ENCODE measurements at regions not wholly inside any gene's neighbourhood (a gene's known extent, or its start where the extent isn't known, plus 50 kb on each side); places are given as distances from the start of the nearest gene placed in this dataset.

DNA sequence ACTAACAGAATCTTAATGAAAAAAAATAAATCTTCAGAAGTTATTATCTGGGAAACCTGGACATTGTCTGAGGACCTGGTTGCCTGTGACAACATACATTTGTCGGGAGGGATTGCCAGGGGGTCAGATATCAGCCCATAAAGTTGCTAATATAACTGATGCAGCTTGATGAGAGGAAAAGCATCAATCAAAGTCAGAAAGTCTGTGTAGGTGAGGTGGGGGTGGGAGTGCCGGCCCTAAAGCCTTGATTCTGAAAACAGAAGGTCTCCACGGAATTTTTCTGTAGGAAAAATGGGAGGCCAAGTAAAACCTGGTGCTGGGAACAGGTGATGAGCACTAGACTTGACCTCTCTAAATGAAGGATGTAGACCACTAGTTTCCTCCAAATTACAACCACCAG is 281.8 kb downstream of the FGFR2 start:
- no peaks in the 10 kb centered on the region for H3F3A ChIP-seq (ENCODE audit: insufficient read depth, low read length, poor library complexity, severe bottlenecking)
- TF ChIP-seq POLR2AphosphoS5 (IDR thresholded peaks at IDR 0.05) (no peak), RAD21 (conservative IDR thresholded peaks at IDR 0.05) (no peak), SMC3 (conservative IDR thresholded peaks at IDR 0.05; ENCODE audit: poor library complexity) (no peak), TAF1 (IDR thresholded peaks at IDR 0.05; ENCODE audit: low read depth) (no peak), EZH2 (IDR thresholded peaks at IDR 0.05; ENCODE audit: borderline replicate concordance, insufficient read depth, low read length, poor library complexity, severe bottlenecking) (no peak), MXI1 (conservative IDR thresholded peaks at IDR 0.05; ENCODE audit: poor library complexity, severe bottlenecking) (no peak), EP300 (conservative IDR thresholded peaks at IDR 0.05; ENCODE audit: poor library complexity, severe bottlenecking) (no peak)
- TF ChIP-seq, protein P1, sequence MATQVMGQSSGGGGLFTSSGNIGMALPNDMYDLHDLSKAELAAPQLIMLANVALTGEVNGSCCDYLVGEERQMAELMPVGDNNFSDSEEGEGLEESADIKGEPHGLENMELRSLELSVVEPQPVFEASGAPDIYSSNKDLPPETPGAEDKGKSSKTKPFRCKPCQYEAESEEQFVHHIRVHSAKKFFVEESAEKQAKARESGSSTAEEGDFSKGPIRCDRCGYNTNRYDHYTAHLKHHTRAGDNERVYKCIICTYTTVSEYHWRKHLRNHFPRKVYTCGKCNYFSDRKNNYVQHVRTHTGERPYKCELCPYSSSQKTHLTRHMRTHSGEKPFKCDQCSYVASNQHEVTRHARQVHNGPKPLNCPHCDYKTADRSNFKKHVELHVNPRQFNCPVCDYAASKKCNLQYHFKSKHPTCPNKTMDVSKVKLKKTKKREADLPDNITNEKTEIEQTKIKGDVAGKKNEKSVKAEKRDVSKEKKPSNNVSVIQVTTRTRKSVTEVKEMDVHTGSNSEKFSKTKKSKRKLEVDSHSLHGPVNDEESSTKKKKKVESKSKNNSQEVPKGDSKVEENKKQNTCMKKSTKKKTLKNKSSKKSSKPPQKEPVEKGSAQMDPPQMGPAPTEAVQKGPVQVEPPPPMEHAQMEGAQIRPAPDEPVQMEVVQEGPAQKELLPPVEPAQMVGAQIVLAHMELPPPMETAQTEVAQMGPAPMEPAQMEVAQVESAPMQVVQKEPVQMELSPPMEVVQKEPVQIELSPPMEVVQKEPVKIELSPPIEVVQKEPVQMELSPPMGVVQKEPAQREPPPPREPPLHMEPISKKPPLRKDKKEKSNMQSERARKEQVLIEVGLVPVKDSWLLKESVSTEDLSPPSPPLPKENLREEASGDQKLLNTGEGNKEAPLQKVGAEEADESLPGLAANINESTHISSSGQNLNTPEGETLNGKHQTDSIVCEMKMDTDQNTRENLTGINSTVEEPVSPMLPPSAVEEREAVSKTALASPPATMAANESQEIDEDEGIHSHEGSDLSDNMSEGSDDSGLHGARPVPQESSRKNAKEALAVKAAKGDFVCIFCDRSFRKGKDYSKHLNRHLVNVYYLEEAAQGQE (IDR thresholded peaks at IDR 0.05; ENCODE audit: borderline replicate concordance): no peak
- TF ChIP-seq, protein P2, sequence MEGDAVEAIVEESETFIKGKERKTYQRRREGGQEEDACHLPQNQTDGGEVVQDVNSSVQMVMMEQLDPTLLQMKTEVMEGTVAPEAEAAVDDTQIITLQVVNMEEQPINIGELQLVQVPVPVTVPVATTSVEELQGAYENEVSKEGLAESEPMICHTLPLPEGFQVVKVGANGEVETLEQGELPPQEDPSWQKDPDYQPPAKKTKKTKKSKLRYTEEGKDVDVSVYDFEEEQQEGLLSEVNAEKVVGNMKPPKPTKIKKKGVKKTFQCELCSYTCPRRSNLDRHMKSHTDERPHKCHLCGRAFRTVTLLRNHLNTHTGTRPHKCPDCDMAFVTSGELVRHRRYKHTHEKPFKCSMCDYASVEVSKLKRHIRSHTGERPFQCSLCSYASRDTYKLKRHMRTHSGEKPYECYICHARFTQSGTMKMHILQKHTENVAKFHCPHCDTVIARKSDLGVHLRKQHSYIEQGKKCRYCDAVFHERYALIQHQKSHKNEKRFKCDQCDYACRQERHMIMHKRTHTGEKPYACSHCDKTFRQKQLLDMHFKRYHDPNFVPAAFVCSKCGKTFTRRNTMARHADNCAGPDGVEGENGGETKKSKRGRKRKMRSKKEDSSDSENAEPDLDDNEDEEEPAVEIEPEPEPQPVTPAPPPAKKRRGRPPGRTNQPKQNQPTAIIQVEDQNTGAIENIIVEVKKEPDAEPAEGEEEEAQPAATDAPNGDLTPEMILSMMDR (IDR thresholded peaks at IDR 0.05; ENCODE audit: poor library complexity, severe bottlenecking): no peak
- no peaks in the 10 kb centered on the region for H3K9me3 ChIP-seq (ENCODE audit: low read length)
- H3K9me2 ChIP-seq (ENCODE audit: insufficient read depth, low read length): no peaks in the 10 kb centered on the region
- H4K20me1 ChIP-seq (ENCODE audit: insufficient read depth): no peaks in the 10 kb centered on the region
- no peak overlapping the region for H3K4me3 ChIP-seq (ENCODE audit: low read length)
- no peak overlapping the region for H3K27ac ChIP-seq (ENCODE audit: low read length)
- H3K36me3 ChIP-seq (ENCODE audit: insufficient read depth, low read length): no peaks in the 10 kb centered on the region
- peaks cover 8% of the 10 kb centered on the region for H3K27me3 ChIP-seq (ENCODE audit: insufficient read depth, low read depth, low read length)
- no peak overlapping the region for H3K9ac ChIP-seq (ENCODE audit: low read length)
- H3K79me2 ChIP-seq (replicated peaks; ENCODE audit: insufficient read depth, low read length): no peaks in the 10 kb centered on the region
- H3K4me2 ChIP-seq (ENCODE audit: low read length): no peak overlapping the region
- H2AFZ ChIP-seq (ENCODE audit: low read depth, low read length): no peak overlapping the region

DNA sequence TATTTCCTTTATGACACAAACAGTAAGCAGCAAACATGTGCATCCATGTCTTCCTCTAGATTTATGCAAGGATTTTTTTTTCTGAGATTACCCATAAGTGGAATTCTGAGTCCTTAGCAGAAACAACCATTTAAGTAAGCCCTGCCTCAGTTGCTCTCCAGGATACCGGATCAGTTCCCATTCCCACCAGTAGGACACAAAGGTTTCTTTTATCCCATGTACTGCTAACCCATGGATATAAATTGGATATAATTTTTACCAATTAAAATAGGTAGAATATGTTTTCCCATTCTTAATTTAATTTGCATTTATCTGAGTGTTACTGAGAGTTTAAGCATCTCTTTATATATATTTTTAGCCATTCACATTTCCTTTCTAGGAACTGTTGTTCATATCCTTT is 280.9 kb downstream of the FGFR2 start:
- H3K4me3 ChIP-seq (ENCODE audit: low read length): no peak overlapping the region
- no peaks in the 10 kb centered on the region for H3F3A ChIP-seq (ENCODE audit: insufficient read depth, low read length, poor library complexity, severe bottlenecking)
- no peaks in the 10 kb centered on the region for H3K36me3 ChIP-seq (ENCODE audit: insufficient read depth, low read length)
- H3K27ac ChIP-seq (ENCODE audit: low read length): no peak overlapping the region
- H3K27me3 ChIP-seq (ENCODE audit: insufficient read depth, low read depth, low read length): peaks cover 8% of the 10 kb centered on the region
- no peaks in the 10 kb centered on the region for H3K9me3 ChIP-seq (ENCODE audit: low read length)
- no peaks in the 10 kb centered on the region for H3K9me2 ChIP-seq (ENCODE audit: insufficient read depth, low read length)
- H3K9ac ChIP-seq (ENCODE audit: low read length): no peak overlapping the region
- H4K20me1 ChIP-seq (ENCODE audit: insufficient read depth): no peaks in the 10 kb centered on the region
- H3K79me2 ChIP-seq (replicated peaks; ENCODE audit: insufficient read depth, low read length): no peaks in the 10 kb centered on the region
- no peak overlapping the region for H2AFZ ChIP-seq (ENCODE audit: low read depth, low read length)
- no peak overlapping the region for H3K4me2 ChIP-seq (ENCODE audit: low read length)
- no peak for TF ChIP-seq RAD21 (conservative IDR thresholded peaks at IDR 0.05)
- TF ChIP-seq, protein P1 (IDR thresholded peaks at IDR 0.05; ENCODE audit: borderline replicate concordance): no peak
- no peak for TF ChIP-seq MXI1 (conservative IDR thresholded peaks at IDR 0.05; ENCODE audit: poor library complexity, severe bottlenecking)
- TF ChIP-seq EZH2 (IDR thresholded peaks at IDR 0.05; ENCODE audit: borderline replicate concordance, insufficient read depth, low read length, poor library complexity, severe bottlenecking): no peak
- no peak for TF ChIP-seq POLR2AphosphoS5 (IDR thresholded peaks at IDR 0.05)
- TF ChIP-seq SMC3 (conservative IDR thresholded peaks at IDR 0.05; ENCODE audit: poor library complexity): no peak
- TF ChIP-seq EP300 (conservative IDR thresholded peaks at IDR 0.05; ENCODE audit: poor library complexity, severe bottlenecking): no peak
- TF ChIP-seq, protein P2 (IDR thresholded peaks at IDR 0.05; ENCODE audit: poor library complexity, severe bottlenecking): no peak
